Esophagus muscularis mucosa (tissue), 4 donors: ENCODE measurements at regions not wholly inside any gene's neighbourhood (a gene's known extent, or its start where the extent isn't known, plus 50 kb on each side); places are given as distances from the start of the nearest gene placed in this dataset.

Experiments used
- DNase-seq: peaks from one replicate; pipeline ENCODE4 v3.0.0-alpha.2; 2017; ENCODE audit errors: extremely low spot score
- H3K27ac ChIP-seq, 4 donors: fragments of 200-600 bp; sonication (generic); replicated peaks in 1 of 4; 1 replicate in 3 of 4; 2 replicates in 1 of 4; pipeline ENCODE4 v1.5.1; 2016 to 2019; ENCODE audit warnings: mild to moderate bottlenecking in 1 of 4
- H3K27me3 ChIP-seq, 4 donors: fragments of 200-600 bp; sonication (generic); one replicate each; pipeline versions ENCODE4 v1.5.1 to v1.6.0; 2016 to 2019
- H3K36me3 ChIP-seq, 4 donors: fragments of 200-600 bp; sonication (generic); one replicate each; pipeline ENCODE4 v1.5.1; 2016 to 2019
- H3K4me1 ChIP-seq, 4 donors: fragments of 200-600 bp; sonication (generic); one replicate each; pipeline ENCODE4 v1.5.1; 2016 to 2019
- H3K4me3 ChIP-seq, 4 donors: fragments of 200-600 bp; sonication (generic); 1 replicate in 2 of 4; 2 replicates in 2 of 4; pipeline ENCODE4 v1.5.1; 2016 to 2019; ENCODE audit warnings: mild to moderate bottlenecking in 4 of 4, moderate library complexity in 1 of 4
- H3K9me3 ChIP-seq, 4 donors: fragments of 200-600 bp; sonication (generic); 1 replicate in 3 of 4; 2 replicates in 1 of 4; pipeline ENCODE4 v1.5.1; 2016 to 2019
- CTCF ChIP-seq, 3 experiments: fragments of 200-600 bp in 2 of 3; fragments of 450-650 bp in 1 of 3; sonication (generic) in 2 of 3; IDR thresholded peaks; one replicate each; pipeline ENCODE4 v1.5.1; 2017 to 2019; ENCODE audit warnings: antibody characterized with exemption in 3 of 3, mild to moderate bottlenecking in 2 of 3, moderate library complexity in 1 of 3
- EP300 ChIP-seq: sonication (generic); formaldehyde crosslinking; IDR thresholded peaks from one replicate; pipeline ENCODE4 v1.6.1; 2017; ENCODE audit warnings: antibody characterized with exemption
- POLR2A ChIP-seq: fragments of 450-650 bp; IDR thresholded peaks from one replicate; pipeline ENCODE4 v1.6.1; 2017; ENCODE audit warnings: antibody characterized with exemption, moderate library complexity, mild to moderate bottlenecking, low read depth
- POLR2AphosphoS5 ChIP-seq, 2 donors: sonication (generic); formaldehyde crosslinking; IDR thresholded peaks; one replicate each; pipeline ENCODE4 v1.6.1; 2017; ENCODE audit warnings: antibody characterized with exemption in 2 of 2
- WGBS: methylation state at CpG from one replicate; pipeline ENCODE4 v1.1.5; 2018; 5-methylcytosine and 5-hydroxymethylcytosine counted together
- intact Hi-C: fragments of 100-400 bp; cut with DNase I; formaldehyde crosslinking; loops from one replicate; pipeline ENCODE4 v1.15.1; 2023

- intact Hi-C loops: no loop called here
- H3K9me3 ChIP-seq: no peaks in the 10 kb centered on the region
- DNase-seq: no peak
- no peak overlapping the region for H3K4me3 ChIP-seq
- H3K27me3 ChIP-seq: peaks cover 0 to 24% (median 0%) of the 10 kb centered on the region in 4 donors
- no peak overlapping the region for H3K27ac ChIP-seq
- H3K36me3 ChIP-seq: no peaks in the 10 kb centered on the region
- peaks cover 0 to 2% (median 1%) of the 10 kb centered on the region in 4 donors for H3K4me1 ChIP-seq
- TF ChIP-seq EP300: no peak
Measured at GRCh38 chr6:40313582-40313981, 273.6 kb downstream of the LRFN2 start.

GRCh38 chr6:40312213-40313015 lies 274.8 kb downstream of the LRFN2 start:
- Histone ChIP-seq H3K36me3 (no peaks in the 10 kb centered on the region), H3K4me3 (no peak overlapping the region), H3K27me3 (peaks cover 0 to 28% (median 0%) of the 10 kb centered on the region in 4 donors), H3K9me3 (no peaks in the 10 kb centered on the region), H3K27ac (no peak overlapping the region), H3K4me1 (peaks cover 0 to 7% (median 4%) of the 10 kb centered on the region in 4 donors)
- DNase-seq: no peak
- TF ChIP-seq CTCF (IDR thresholded peaks at IDR 0.05): no peak
- TF ChIP-seq POLR2A: no peak
- TF ChIP-seq EP300: no peak
- TF ChIP-seq POLR2AphosphoS5 (IDR thresholded peaks at IDR 0.05): no peak
- WGBS: 84% methylated on average over 5 of the region's 5 CpGs
- intact Hi-C loops: no loop called here

- Histone ChIP-seq H3K9me3 (no peaks in the 10 kb centered on the region), H3K4me1 (peaks cover 0 to 7% (median 4%) of the 10 kb centered on the region in 4 donors), H3K4me3 (no peak overlapping the region), H3K27ac (no peak overlapping the region), H3K36me3 (no peaks in the 10 kb centered on the region), H3K27me3 (peaks cover 0 to 13% (median 0%) of the 10 kb centered on the region in 4 donors)
- DNase-seq: no peak
- TF ChIP-seq CTCF (IDR thresholded peaks at IDR 0.05) (peak; percentile 80 to 95 (median 86)), EP300 (no peak)
- intact Hi-C loops: loop anchor here (5.0 kb wide), 3 partner anchors 326 to 961 kb away; no protein-coding TSS in a partner anchor
- WGBS: 10% methylated on average over 9 of the region's 12 CpGs
Measured at GRCh38 chr6:40308533-40309306, 278.4 kb downstream of the LRFN2 start.

GRCh38 chr6:40307712-40308111 lies 279.5 kb downstream of the LRFN2 start:
- intact Hi-C loops: loop anchor here (5.0 kb wide), 3 partner anchors 325 to 960 kb away; no protein-coding TSS in a partner anchor
- Histone ChIP-seq H3K9me3 (no peaks in the 10 kb centered on the region), H3K36me3 (no peaks in the 10 kb centered on the region), H3K27ac (no peak overlapping the region), H3K4me3 (no peak overlapping the region), H3K4me1 (peaks cover 0 to 7% (median 4%) of the 10 kb centered on the region in 4 donors), H3K27me3 (peaks cover 0 to 13% (median 0%) of the 10 kb centered on the region in 4 donors)
- 73% methylated on average over 5 of the region's 5 CpGs for WGBS
- TF ChIP-seq CTCF (IDR thresholded peaks at IDR 0.05) (no peak), POLR2AphosphoS5 (IDR thresholded peaks at IDR 0.05) (no peak), POLR2A (no peak), EP300 (no peak)
- DNase-seq: no peak

- TF ChIP-seq POLR2A: no peak
- TF ChIP-seq CTCF (IDR thresholded peaks at IDR 0.05): no peak
- TF ChIP-seq EP300: no peak
- TF ChIP-seq POLR2AphosphoS5 (IDR thresholded peaks at IDR 0.05): no peak
- Histone ChIP-seq H3K27ac (no peak overlapping the region), H3K36me3 (no peaks in the 10 kb centered on the region), H3K9me3 (peaks cover 0 to 5% (median 1%) of the 10 kb centered on the region in 4 donors), H3K4me1 (no peaks in the 10 kb centered on the region), H3K4me3 (no peak overlapping the region), H3K27me3 (peaks cover 0 to 21% (median 0%) of the 10 kb centered on the region in 4 donors)
- DNase-seq: no peak
- intact Hi-C loops: no loop called here
- WGBS: 86% methylated on average over 8 of the region's 8 CpGs
Measured at GRCh38 chr6:40302856-40303454, 284.2 kb downstream of the LRFN2 start.
